BLaER1 (cell line): ENCODE measurements at regions not wholly inside any gene's neighbourhood (a gene's known extent, or its start where the extent isn't known, plus 50 kb on each side); places are given as distances from the start of the nearest gene placed in this dataset.
"Not testable (repeated sequence)": the region's sequence is repeated elsewhere in the genome, so short reads cannot be mapped to it uniquely, and the experiment has no call there.

Experiments used
- H3K27ac ChIP-seq: shearing (Covaris generic); formaldehyde crosslinking; 2 replicates; pipeline ENCODE4 v1.8.1; 2022
- H3K27me3 ChIP-seq: shearing (Covaris generic); formaldehyde crosslinking; 2 replicates; pipeline ENCODE4 v1.8.1; 2022
- H3K36me3 ChIP-seq: shearing (Covaris generic); formaldehyde crosslinking; 2 replicates; pipeline ENCODE4 v1.8.1; 2022
- H3K4me1 ChIP-seq: shearing (Covaris generic); formaldehyde crosslinking; 2 replicates; pipeline ENCODE4 v1.8.1; 2022
- H3K4me2 ChIP-seq: shearing (Covaris generic); formaldehyde crosslinking; 2 replicates; pipeline ENCODE4 v1.8.1; 2022
- H3K4me3 ChIP-seq: shearing (Covaris generic); formaldehyde crosslinking; 2 replicates; pipeline ENCODE4 v1.8.1; 2022
- H3K9ac ChIP-seq: shearing (Covaris generic); formaldehyde crosslinking; 2 replicates; pipeline ENCODE4 v1.8.1; 2022
- H3K9me3 ChIP-seq: shearing (Covaris generic); formaldehyde crosslinking; 2 replicates; pipeline ENCODE4 v1.8.1; 2022
- H4K20me1 ChIP-seq: shearing (Covaris generic); formaldehyde crosslinking; 2 replicates; pipeline ENCODE4 v1.8.1; 2022
- Cebpa-rat ChIP-seq: shearing (Covaris generic); IDR thresholded peaks from 2 replicates; pipeline ENCODE4 v1.8.1; 2022

DNA sequence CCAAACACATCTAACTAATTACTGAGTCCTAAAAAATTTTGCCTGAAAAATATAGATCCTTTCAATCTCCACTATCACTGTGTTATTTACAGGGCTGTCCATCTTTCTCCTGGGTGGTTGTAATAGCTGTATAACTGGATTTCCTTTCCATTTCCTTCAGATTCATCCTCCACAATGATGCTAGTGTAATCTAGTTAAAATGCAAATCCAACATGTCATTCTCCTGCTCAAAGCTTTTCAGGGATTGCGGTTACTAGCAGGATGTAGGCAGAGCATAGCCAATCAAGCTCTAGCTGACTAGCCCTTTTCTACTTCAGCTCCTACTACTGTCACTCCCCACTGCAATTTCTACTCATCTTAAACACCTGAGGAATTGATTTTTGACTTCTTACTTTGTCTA is 283.0 kb downstream of the RAB38 start:
- H3K9ac ChIP-seq = no peak overlapping the region
- no peak for TF ChIP-seq Cebpa-rat
- no peaks in the 10 kb centered on the region for H4K20me1 ChIP-seq
- no peaks in the 10 kb centered on the region for H3K4me1 ChIP-seq
- no peak overlapping the region for H3K4me3 ChIP-seq
- no peaks in the 10 kb centered on the region for H3K36me3 ChIP-seq
- no peak overlapping the region for H3K27ac ChIP-seq
- H3K27me3 ChIP-seq = no peaks in the 10 kb centered on the region
- H3K9me3 ChIP-seq = no peaks in the 10 kb centered on the region
- H3K4me2 ChIP-seq = no peak overlapping the region

DNA sequence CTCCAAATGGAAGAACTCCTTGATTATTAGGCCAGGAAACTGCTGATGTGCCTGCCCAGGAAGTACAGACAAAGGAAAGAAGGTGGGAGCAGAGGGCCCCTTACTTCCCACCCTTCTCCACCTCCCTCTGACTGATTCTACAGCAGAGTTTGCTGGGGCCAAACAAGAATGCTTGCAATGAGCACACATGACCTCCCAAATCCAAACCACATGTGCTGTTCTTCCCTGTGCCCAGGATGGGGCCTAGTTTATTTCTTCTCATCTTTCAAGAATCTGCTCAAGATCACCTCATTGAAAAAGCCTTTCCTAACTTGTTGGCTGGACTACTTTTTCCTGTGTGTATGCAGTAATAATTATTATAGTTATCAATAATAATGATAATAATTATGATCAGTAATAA is 286.1 kb downstream of the RAB38 start:
- H3K4me3 ChIP-seq = no peak overlapping the region
- H3K27me3 ChIP-seq = no peaks in the 10 kb centered on the region
- H4K20me1 ChIP-seq = no peaks in the 10 kb centered on the region
- no peak overlapping the region for H3K27ac ChIP-seq
- H3K4me2 ChIP-seq = no peak overlapping the region
- TF ChIP-seq Cebpa-rat = no peak
- H3K9me3 ChIP-seq = no peaks in the 10 kb centered on the region
- H3K9ac ChIP-seq = no peak overlapping the region
- no peaks in the 10 kb centered on the region for H3K36me3 ChIP-seq
- H3K4me1 ChIP-seq = no peaks in the 10 kb centered on the region

DNA sequence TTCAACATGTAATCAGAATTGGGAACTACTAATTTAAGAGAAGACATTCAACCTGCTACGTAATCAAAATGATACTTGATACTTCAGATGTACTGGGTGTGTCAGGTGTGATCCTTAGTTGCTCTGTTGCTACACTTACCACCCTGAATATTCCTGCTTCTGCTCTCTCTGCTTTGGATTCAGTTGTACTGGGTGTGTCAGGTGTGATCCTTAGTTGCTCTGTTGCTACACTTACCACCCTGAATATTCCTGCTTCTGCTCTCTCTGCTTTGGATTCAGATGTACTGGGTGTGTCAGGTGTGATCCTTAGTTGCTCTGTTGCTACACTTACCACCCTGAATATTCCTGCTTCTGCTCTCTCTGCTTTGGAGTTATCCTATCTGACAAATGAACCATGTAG is 290.2 kb downstream of the RAB38 start:
- H3K9me3 ChIP-seq, H3K4me3 ChIP-seq, H3K4me2 ChIP-seq, H3K27ac ChIP-seq, H3K27me3 ChIP-seq, H4K20me1 ChIP-seq, H3K4me1 ChIP-seq, H3K9ac ChIP-seq, H3K36me3 ChIP-seq: not testable (repeated sequence)

DNA sequence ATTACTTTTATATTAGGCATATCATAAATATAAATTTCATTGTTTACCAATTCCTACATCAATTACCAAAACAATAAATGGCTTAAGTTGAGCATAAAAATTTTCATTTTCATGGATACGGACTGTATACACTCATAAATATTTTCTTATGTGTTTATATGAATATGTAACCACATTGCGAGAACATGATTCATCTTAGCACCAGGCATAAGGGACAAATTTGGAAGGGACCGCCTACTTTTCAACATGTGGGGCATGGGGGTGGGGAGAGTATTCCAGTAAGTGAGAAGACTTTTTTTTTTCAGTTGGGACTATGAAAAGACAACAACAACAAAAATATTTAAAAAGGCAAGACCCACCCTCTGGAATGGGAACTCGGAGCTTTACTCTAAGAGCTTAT is 296.1 kb downstream of the RAB38 start:
- no peaks in the 10 kb centered on the region for H3K27me3 ChIP-seq
- H3K9me3 ChIP-seq = no peaks in the 10 kb centered on the region
- no peaks in the 10 kb centered on the region for H3K36me3 ChIP-seq
- TF ChIP-seq Cebpa-rat = no peak
- no peak overlapping the region for H3K27ac ChIP-seq
- H3K9ac ChIP-seq = no peak overlapping the region
- no peak overlapping the region for H3K4me2 ChIP-seq
- no peaks in the 10 kb centered on the region for H4K20me1 ChIP-seq
- H3K4me3 ChIP-seq = no peak overlapping the region
- H3K4me1 ChIP-seq = no peaks in the 10 kb centered on the region

DNA sequence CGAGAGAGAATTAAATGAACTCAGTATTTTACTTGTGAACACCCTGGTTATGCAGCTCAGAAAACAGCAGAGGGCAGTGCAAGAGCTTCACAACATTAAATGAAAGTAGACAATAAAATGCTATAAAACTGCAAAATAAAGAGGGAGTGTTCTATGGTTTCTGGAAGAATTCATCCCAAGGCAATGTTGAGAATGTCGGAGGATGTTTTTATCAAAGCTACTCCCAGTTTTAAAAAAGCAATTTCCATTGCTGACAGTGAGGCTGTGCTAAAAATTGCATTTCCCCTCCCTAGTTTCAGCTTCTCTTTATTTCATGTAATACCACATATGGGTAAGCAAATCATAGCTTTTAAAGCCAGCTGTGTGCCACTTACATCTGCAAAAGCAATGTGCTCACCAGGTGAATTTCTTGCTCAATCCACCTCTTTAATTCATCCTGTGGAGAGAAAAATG is 296.8 kb downstream of the RAB38 start:
- Histone ChIP-seq H3K4me3 (no peak overlapping the region), H3K27ac (no peak overlapping the region), H4K20me1 (no peaks in the 10 kb centered on the region), H3K36me3 (no peaks in the 10 kb centered on the region), H3K27me3 (no peaks in the 10 kb centered on the region), H3K9me3 (no peaks in the 10 kb centered on the region), H3K4me1 (no peaks in the 10 kb centered on the region), H3K9ac (no peak overlapping the region), H3K4me2 (no peak overlapping the region)
- TF ChIP-seq Cebpa-rat = no peak

DNA sequence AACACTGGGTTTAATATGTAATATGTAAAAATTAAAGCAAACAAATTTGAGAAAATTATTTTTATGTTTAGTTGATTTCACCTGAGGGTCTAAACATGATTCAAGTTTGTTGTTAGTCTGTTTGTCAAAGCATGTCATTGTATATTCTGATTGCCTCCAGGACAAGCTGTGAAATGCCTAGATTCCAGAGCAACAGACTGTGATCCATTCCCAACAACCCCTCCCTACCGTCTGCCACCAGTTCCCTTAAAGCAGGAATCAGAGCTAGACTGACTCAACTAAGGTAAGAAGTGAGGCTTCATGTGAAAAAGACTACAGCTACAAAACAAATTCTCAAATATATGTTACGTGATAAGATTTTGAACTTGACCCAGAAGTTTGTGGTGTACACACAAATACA is 304.2 kb downstream of the RAB38 start:
- no peaks in the 10 kb centered on the region for H3K4me1 ChIP-seq
- H3K4me3 ChIP-seq = no peak overlapping the region
- H3K27me3 ChIP-seq = no peaks in the 10 kb centered on the region
- no peaks in the 10 kb centered on the region for H3K9me3 ChIP-seq
- no peak for TF ChIP-seq Cebpa-rat
- no peak overlapping the region for H3K27ac ChIP-seq
- H3K9ac ChIP-seq = no peak overlapping the region
- no peaks in the 10 kb centered on the region for H3K36me3 ChIP-seq
- H3K4me2 ChIP-seq = no peak overlapping the region
- H4K20me1 ChIP-seq = no peaks in the 10 kb centered on the region

DNA sequence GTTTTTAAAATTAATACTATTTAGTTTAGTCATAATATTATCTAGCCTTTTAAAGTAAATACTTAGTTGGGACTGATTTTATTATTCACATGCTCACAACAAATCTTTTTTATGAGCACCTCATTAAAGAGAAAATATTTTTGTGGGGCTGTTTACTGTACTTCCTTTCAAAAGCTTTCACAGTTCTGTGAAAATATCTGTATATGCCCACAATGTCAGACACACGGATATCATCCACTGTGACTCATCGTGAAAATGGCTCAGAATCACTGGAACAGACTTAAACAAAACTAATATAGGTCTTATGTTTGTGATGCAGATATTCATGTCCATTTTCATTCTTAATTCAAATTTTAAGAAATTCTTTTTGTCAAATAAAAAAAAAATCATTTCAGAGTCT is 305.2 kb downstream of the RAB38 start:
- Histone ChIP-seq H3K27me3 (no peaks in the 10 kb centered on the region), H3K36me3 (no peaks in the 10 kb centered on the region), H3K4me3 (no peak overlapping the region), H3K9me3 (no peaks in the 10 kb centered on the region), H4K20me1 (no peaks in the 10 kb centered on the region), H3K9ac (no peak overlapping the region), H3K4me2 (no peak overlapping the region), H3K4me1 (no peaks in the 10 kb centered on the region), H3K27ac (no peak overlapping the region)
- no peak for TF ChIP-seq Cebpa-rat

DNA sequence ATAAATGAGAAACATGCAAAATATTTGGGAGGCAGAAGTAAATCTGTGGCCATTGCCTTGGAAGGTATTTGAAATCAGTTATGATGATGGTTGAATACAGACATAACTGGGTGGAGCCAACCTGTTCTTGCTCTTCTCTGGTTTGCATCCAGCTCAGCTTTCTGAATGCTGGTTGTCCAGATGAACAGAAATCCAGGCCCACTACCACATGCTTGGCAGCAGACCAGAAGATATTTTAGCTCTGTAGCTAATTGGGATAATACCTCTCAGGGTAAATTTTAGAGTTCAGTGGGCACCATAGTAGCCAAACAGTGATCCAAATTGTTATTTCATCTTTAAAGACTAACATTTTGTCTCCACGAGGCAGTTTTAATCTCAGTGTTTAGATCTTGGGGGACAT is 308.3 kb downstream of the RAB38 start:
- Histone ChIP-seq H3K36me3 (no peaks in the 10 kb centered on the region), H4K20me1 (no peaks in the 10 kb centered on the region), H3K4me2 (no peak overlapping the region), H3K9me3 (no peaks in the 10 kb centered on the region), H3K27me3 (no peaks in the 10 kb centered on the region), H3K9ac (no peak overlapping the region), H3K27ac (no peak overlapping the region), H3K4me3 (no peak overlapping the region), H3K4me1 (no peaks in the 10 kb centered on the region)
- TF ChIP-seq Cebpa-rat = no peak

DNA sequence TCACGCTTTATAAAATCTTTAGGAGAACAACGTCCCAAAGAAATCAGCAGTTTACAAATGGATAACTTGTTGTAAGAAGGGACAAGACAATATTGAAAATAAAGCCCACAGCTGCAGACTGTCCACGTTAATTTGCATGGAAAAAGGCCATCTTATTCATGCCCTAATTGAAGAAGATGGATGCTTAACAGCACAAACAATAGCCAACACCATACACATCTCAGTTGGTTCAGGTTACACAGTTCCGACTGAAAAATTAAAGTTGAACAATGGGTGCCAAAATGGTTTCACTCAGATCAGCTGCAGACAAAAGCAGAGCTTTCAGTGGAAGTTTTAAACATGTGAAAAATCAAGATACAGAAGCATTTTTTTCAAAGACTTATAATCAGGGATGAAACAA is 314.2 kb downstream of the RAB38 start:
- H3K9me3 ChIP-seq = no peaks in the 10 kb centered on the region
- H3K27ac ChIP-seq = no peak overlapping the region
- no peaks in the 10 kb centered on the region for H3K4me1 ChIP-seq
- no peaks in the 10 kb centered on the region for H4K20me1 ChIP-seq
- H3K4me3 ChIP-seq = no peak overlapping the region
- no peak overlapping the region for H3K4me2 ChIP-seq
- H3K27me3 ChIP-seq = no peaks in the 10 kb centered on the region
- H3K36me3 ChIP-seq = no peaks in the 10 kb centered on the region
- H3K9ac ChIP-seq = no peak overlapping the region
- no peak for TF ChIP-seq Cebpa-rat

DNA sequence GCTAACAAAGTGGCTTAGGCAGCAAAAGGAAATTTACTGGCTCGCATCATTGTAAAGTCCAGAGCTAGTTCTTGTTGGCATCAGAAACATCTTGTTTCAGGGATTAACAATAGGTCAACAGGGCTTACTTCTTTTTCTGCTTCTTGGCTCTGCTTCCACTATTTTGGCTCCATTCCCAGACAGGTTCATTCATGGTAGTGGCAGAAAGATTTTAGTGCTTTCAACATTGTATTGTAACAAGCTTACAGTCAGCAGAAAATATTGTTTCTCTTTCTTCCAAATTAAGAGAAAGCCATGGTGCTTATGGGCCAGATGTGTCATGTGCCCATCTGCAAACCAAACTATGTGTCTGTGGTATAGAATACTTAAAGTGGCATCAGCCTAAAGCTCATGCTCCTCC is 315.6 kb downstream of the RAB38 start:
- Histone ChIP-seq H3K9me3 (no peaks in the 10 kb centered on the region), H3K27me3 (no peaks in the 10 kb centered on the region), H3K4me2 (no peak overlapping the region), H4K20me1 (no peaks in the 10 kb centered on the region), H3K9ac (no peak overlapping the region), H3K36me3 (no peaks in the 10 kb centered on the region), H3K27ac (no peak overlapping the region), H3K4me1 (no peaks in the 10 kb centered on the region), H3K4me3 (no peak overlapping the region)
- TF ChIP-seq Cebpa-rat = no peak

DNA sequence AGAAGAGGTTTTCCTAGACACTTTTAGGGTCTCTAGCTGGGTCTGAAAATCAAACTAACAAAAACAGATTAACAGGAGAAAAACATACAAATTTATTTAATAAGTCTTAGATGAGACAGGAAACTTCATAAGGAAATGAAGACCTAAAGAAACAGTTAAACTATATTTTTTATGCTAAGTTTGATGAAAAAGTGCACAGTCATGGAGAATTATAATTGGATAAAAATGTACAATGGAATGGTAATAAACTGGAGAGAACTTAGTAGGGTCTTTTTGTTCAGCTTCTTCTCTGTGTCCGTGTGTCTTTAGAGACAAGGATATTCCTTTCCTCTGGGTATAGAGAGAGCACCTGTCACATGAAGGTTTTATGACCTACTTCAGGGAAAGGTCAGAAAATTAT is 323.4 kb downstream of the RAB38 start:
- H3K36me3 ChIP-seq = no peaks in the 10 kb centered on the region
- no peak overlapping the region for H3K4me2 ChIP-seq
- H4K20me1 ChIP-seq = no peaks in the 10 kb centered on the region
- H3K9ac ChIP-seq = no peak overlapping the region
- H3K4me3 ChIP-seq = no peak overlapping the region
- no peaks in the 10 kb centered on the region for H3K27me3 ChIP-seq
- no peak for TF ChIP-seq Cebpa-rat
- no peaks in the 10 kb centered on the region for H3K4me1 ChIP-seq
- no peaks in the 10 kb centered on the region for H3K9me3 ChIP-seq
- no peak overlapping the region for H3K27ac ChIP-seq
